Psoas muscle (tissue), 7 donors: ENCODE measurements at regions not wholly inside any gene's neighbourhood (a gene's known extent, or its start where the extent isn't known, plus 50 kb on each side); places are given as distances from the start of the nearest gene placed in this dataset.

Experiments
- ATAC-seq, 4 donors: fragments of 200-7000 bp; cut with Tn5 transposase; one replicate each; pipeline ENCODE4 v1.9.1; 2020; ENCODE audit warnings: moderate library complexity in 3 of 4, mild to moderate bottlenecking in 2 of 4
- DNase-seq, 2 donors: peaks; one replicate each; pipeline ENCODE4 v3.0.0-alpha.2; 2020
- H3K27ac ChIP-seq: fragments of 200-600 bp; one replicate; pipeline ENCODE4 v1.8.0; 2022
- H3K27me3 ChIP-seq, 3 donors: fragments of 200-600 bp in 1 of 3; one replicate each; pipeline versions ENCODE4 v1.6.1 to v1.8.0; 2013 to 2022; ENCODE audit warnings: low read length in 2 of 3, mild to moderate bottlenecking in 2 of 3, moderate library complexity in 1 of 3; ENCODE audit not compliant: insufficient read depth in 3 of 3
- H3K36me3 ChIP-seq, 2 donors: fragments of 200-600 bp in 1 of 2; one replicate each; pipeline versions ENCODE4 v1.6.1 to v1.8.0; 2013 to 2022; ENCODE audit warnings: low read depth in 1 of 2, mild to moderate bottlenecking in 1 of 2, moderate library complexity in 1 of 2; ENCODE audit not compliant: insufficient read depth in 1 of 2
- H3K4me1 ChIP-seq: fragments of 200-600 bp; one replicate; pipeline ENCODE4 v1.8.0; 2022
- H3K4me3 ChIP-seq: fragments of 200-600 bp; one replicate; pipeline ENCODE4 v1.8.0; 2022; ENCODE audit warnings: mild to moderate bottlenecking
- H3K9me3 ChIP-seq: fragments of 200-600 bp; one replicate; pipeline ENCODE4 v1.8.0; 2022
- WGBS, 3 donors: extraction: QIAGEN DNeasy Blood & Tissue Kit; methylation state at CpG; one replicate each; pipeline versions ENCODE4 v1.1.6 to v1.1.7; 2013; 5-methylcytosine and 5-hydroxymethylcytosine counted together
- intact Hi-C, 2 donors: fragments of 100-400 bp; cut with DNase I; formaldehyde crosslinking; loops; one replicate each; pipeline versions ENCODE4 v1.11.0 to v1.14.2; 2022
- TF ChIP-seq, protein P1 (sequence below): fragments of 200-600 bp; IDR thresholded peaks from one replicate; pipeline ENCODE4 v1.8.0; 2022; ENCODE audit warnings: antibody characterized with exemption
- donor health status: healthy with polysubstance abuse.
- donor health status: DM: no; HTN: no; CAD: no; lungs with moderate emphysema.
- donor health status: Bipolar disorder and iron deficiency.
- donor health status: healthy.
- donor health status: DM: yes; HTN: yes; CAD: no.
- donor health status: DM: no; HTN: no; CAD: no.
- donor health status: DM: yes; HTN: yes; CAD: no.

- Histone ChIP-seq H3K36me3 (no peaks in the 10 kb centered on the region), H3K4me1 (peaks cover 48% of the 10 kb centered on the region), H3K27me3 (no peaks in the 10 kb centered on the region), H3K9me3 (no peaks in the 10 kb centered on the region), H3K27ac (peak overlapping the region; percentile 93), H3K4me3 (no peak overlapping the region)
- DNase-seq (no peak), ATAC-seq (peak; percentile 71 to 87 (median 82))
- TF ChIP-seq, protein P1, sequence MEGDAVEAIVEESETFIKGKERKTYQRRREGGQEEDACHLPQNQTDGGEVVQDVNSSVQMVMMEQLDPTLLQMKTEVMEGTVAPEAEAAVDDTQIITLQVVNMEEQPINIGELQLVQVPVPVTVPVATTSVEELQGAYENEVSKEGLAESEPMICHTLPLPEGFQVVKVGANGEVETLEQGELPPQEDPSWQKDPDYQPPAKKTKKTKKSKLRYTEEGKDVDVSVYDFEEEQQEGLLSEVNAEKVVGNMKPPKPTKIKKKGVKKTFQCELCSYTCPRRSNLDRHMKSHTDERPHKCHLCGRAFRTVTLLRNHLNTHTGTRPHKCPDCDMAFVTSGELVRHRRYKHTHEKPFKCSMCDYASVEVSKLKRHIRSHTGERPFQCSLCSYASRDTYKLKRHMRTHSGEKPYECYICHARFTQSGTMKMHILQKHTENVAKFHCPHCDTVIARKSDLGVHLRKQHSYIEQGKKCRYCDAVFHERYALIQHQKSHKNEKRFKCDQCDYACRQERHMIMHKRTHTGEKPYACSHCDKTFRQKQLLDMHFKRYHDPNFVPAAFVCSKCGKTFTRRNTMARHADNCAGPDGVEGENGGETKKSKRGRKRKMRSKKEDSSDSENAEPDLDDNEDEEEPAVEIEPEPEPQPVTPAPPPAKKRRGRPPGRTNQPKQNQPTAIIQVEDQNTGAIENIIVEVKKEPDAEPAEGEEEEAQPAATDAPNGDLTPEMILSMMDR: no peak
- intact Hi-C loops: loop anchor here in 1 of 2 donors (2.0 kb wide), 1 partner anchor 206 kb away; no protein-coding TSS in a partner anchor
- 28 to 53% (median 35%) methylated on average over 5 of the region's 5 CpGs for WGBS, 3 donors
Measured at GRCh38 chr3:187957165-187957581, 196.8 kb upstream of the LPP start.

DNA sequence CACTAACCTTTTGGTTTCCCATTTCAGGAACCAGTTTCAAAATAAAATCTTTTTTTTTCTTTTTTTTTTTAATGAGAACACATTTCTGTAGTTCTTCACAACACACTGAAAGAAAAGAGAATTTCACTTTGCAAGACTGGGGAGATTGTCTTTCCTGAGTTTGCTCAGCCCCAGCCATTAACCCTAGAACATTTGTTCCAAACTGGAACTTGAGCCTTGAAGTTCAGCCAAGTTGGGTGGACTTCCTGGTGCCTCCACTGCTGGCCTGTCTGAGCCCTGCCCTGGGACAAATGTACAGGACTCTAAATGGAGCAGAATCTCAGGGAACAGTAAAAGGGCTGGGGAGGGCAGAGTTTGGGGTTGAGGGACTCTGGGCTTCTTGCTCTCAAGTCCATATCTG is 196.4 kb upstream of the LPP start:
- no peaks in the 10 kb centered on the region for H3K36me3 ChIP-seq
- no peaks in the 10 kb centered on the region for H3K9me3 ChIP-seq
- H3K4me3 ChIP-seq: no peak overlapping the region
- peaks cover 48% of the 10 kb centered on the region for H3K4me1 ChIP-seq
- DNase-seq: peak in 1 of 2 donors; percentile 67
- intact Hi-C loops: loop anchor here in 1 of 2 donors (2.0 kb wide), 1 partner anchor 207 kb away; no protein-coding TSS in a partner anchor
- no peaks in the 10 kb centered on the region for H3K27me3 ChIP-seq
- peak overlapping the region; percentile 93 for H3K27ac ChIP-seq
- ATAC-seq: peak; percentile 64 to 80 (median 77)
- TF ChIP-seq, protein P1: no peak

DNA sequence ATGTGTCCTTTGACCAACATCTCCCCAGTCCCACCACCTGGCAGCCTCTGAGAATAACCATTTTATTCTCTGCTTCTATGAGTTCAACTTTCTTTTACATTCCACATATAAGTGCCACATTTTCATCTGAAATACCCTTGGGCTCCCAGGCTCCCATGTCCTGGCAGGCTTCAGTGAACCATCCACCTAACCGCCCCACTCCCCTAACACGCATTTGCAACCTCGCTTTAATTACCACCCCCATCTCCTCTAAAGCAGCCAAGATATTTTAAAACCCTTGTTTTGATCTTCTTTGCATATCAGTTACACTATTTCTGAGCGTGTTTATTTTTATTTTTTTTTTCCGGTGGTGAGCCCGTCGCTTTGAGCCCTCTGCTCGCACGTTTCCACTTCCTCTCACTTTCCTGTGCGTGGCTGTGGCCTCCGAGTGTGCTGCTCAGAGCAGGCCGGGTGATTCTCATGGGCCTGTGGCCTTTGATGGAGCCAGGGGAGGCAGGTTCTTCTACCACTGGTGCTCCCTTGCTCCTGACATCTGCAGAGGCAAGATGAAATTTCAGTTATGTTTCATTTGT is 195.4 kb upstream of the LPP start:
- Histone ChIP-seq H3K27ac (peak overlapping the region; percentile 93), H3K36me3 (no peaks in the 10 kb centered on the region), H3K4me1 (peaks cover 57% of the 10 kb centered on the region), H3K4me3 (no peak overlapping the region), H3K9me3 (no peaks in the 10 kb centered on the region), H3K27me3 (no peaks in the 10 kb centered on the region)
- intact Hi-C loops: no loop called here
- TF ChIP-seq, protein P1: no peak
- WGBS, 3 donors: 21 to 50% (median 23%) methylated on average over 12 of the region's 12 CpGs
- no peak for ATAC-seq
- no peak for DNase-seq

DNA sequence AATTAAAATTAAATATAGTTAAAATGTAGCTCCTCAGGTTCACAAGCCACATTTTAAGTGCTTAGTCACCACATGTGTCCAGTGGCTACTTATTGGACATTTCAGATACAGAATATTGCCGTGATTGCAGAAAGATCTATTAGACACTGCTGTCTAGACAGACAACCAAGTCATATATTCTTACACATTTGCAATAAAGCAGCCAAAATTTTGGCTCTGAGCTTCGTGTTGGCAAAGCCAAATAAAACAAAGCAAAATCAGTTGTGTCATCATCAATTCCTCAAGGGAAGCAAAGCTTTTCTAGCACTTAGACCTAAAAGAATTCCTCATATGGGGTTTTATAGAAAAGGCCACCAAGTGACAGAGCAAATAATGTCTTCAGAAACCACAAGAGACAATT is 193.1 kb upstream of the LPP start:
- intact Hi-C loops: loop anchor here in 1 of 2 donors (10.0 kb wide), 1 partner anchor 384 kb away; no protein-coding TSS in a partner anchor
- DNase-seq: no peak
- Histone ChIP-seq H3K9me3 (no peaks in the 10 kb centered on the region), H3K27me3 (no peaks in the 10 kb centered on the region), H3K4me1 (peaks cover 51% of the 10 kb centered on the region), H3K27ac (peak overlapping the region; percentile 12), H3K4me3 (no peak overlapping the region), H3K36me3 (no peaks in the 10 kb centered on the region)
- WGBS, 3 donors: 50 to 59% (median 56%) methylated on average over 2 of the region's 2 CpGs
- ATAC-seq: no peak
- TF ChIP-seq, protein P1: no peak

GRCh38 chr3:187961366-187961765 is 192.6 kb upstream of the LPP start:
- peaks cover 49% of the 10 kb centered on the region for H3K4me1 ChIP-seq
- TF ChIP-seq, protein P1: no peak
- H3K9me3 ChIP-seq: no peaks in the 10 kb centered on the region
- no peak for DNase-seq
- H3K4me3 ChIP-seq: no peak overlapping the region
- peak overlapping the region; percentile 89 for H3K27ac ChIP-seq
- no peak for ATAC-seq
- WGBS, 3 donors: 90 to 96% (median 95%) methylated on average over 2 of the region's 2 CpGs
- no peaks in the 10 kb centered on the region for H3K27me3 ChIP-seq
- intact Hi-C loops: loop anchor here in 1 of 2 donors (10.0 kb wide), 1 partner anchor 383 kb away; no protein-coding TSS in a partner anchor
- H3K36me3 ChIP-seq: no peaks in the 10 kb centered on the region
